Right lobe of liver (tissue), 6 donors: ENCODE measurements at regions not wholly inside any gene's neighbourhood (a gene's known extent, or its start where the extent isn't known, plus 50 kb on each side); places are given as distances from the start of the nearest gene placed in this dataset.

Experiments used
- ATAC-seq, 4 donors: fragments of 200-7000 bp; cut with Tn5 transposase; one replicate each; pipeline ENCODE4 v1.9.1; 2020; ENCODE audit warnings: mild to moderate bottlenecking in 4 of 4, moderate library complexity in 4 of 4
- DNase-seq, 3 donors: peaks; one replicate each; pipeline ENCODE4 v3.0.0-alpha.2; 2020
- H3K27ac ChIP-seq, 3 donors: fragments of 200-600 bp; one replicate each; pipeline ENCODE4 v1.8.0; 2022
- H3K27me3 ChIP-seq, 2 donors: fragments of 200-600 bp; one replicate each; pipeline ENCODE4 v1.8.0; 2022
- H3K36me3 ChIP-seq, 4 donors: fragments of 200-600 bp; sonication (generic) in 1 of 4; one replicate each; pipeline versions ENCODE4 v1.5.1 to v1.8.0; 2017 to 2022; ENCODE audit warnings: control low read depth in 1 of 4
- H3K4me1 ChIP-seq, 4 donors: fragments of 200-600 bp; sonication (generic) in 1 of 4; one replicate each; pipeline versions ENCODE4 v1.5.1 to v1.8.0; 2017 to 2022; ENCODE audit warnings: control low read depth in 1 of 4
- H3K4me3 ChIP-seq, 3 donors: fragments of 200-600 bp; one replicate each; pipeline ENCODE4 v1.8.0; 2022
- H3K9me3 ChIP-seq, 4 donors: fragments of 200-600 bp; sonication (generic) in 1 of 4; one replicate each; pipeline versions ENCODE4 v1.5.1 to v1.8.0; 2017 to 2022; ENCODE audit warnings: control low read depth in 1 of 4
- CTCF ChIP-seq, 4 donors: fragments of 200-600 bp in 3 of 4; fragments of 450-650 bp in 1 of 4; IDR thresholded peaks; one replicate each; pipeline versions ENCODE4 v1.5.1 to v1.8.0; 2016 to 2022; ENCODE audit warnings: antibody characterized with exemption in 4 of 4, mild to moderate bottlenecking in 2 of 4
- POLR2A ChIP-seq: fragments of 450-650 bp; IDR thresholded peaks from one replicate; pipeline ENCODE4 v1.6.1; 2017; ENCODE audit warnings: antibody characterized with exemption, mild to moderate bottlenecking
- WGBS: methylation state at CpG from one replicate; pipeline ENCODE4 v1.1.6; 2018; ENCODE audit warnings: low coverage, low lambda C conversion rate; ENCODE audit not compliant: insufficient coverage; ENCODE audit errors: missing lambda C conversion rate; 5-methylcytosine and 5-hydroxymethylcytosine counted together
- intact Hi-C, 2 donors: fragments of 100-400 bp; cut with DNase I; formaldehyde crosslinking; loops; one replicate each; pipeline versions ENCODE4 v1.11.2 to v1.14.1; 2022
- donor health status: DM: no; HTN: yes; CAD: no.
- donor health status: DM: no; HTN: no; CAD: no.
- donor health status: DM: no; HTN: no; CAD: no.
- donor health status: DM: no; HTN: yes; CAD: no.
- donor health status: DM: no; HTN: yes; CAD: no.

GRCh38 chr18:24660956-24661355 lies 200.5 kb downstream of the HRH4 start:
- TF ChIP-seq POLR2A (no peak), CTCF (IDR thresholded peaks at IDR 0.05) (no peak)
- intact Hi-C loops, result no loop called here

GRCh38 chr18:24662412-24662821 lies 202.0 kb downstream of the HRH4 start:
- H3K4me1 ChIP-seq, result no peaks in the 10 kb centered on the region
- no peak for TF ChIP-seq POLR2A
- TF ChIP-seq CTCF (IDR thresholded peaks at IDR 0.05), result no peak
- H3K27me3 ChIP-seq, result no peaks in the 10 kb centered on the region
- no peak overlapping the region for H3K27ac ChIP-seq
- WGBS, result 57% methylated on average over 13 of the region's 13 CpGs
- no peak for ATAC-seq
- DNase-seq, result no peak
- H3K9me3 ChIP-seq, result no peaks in the 10 kb centered on the region
- intact Hi-C loops, result no loop called here
- no peak overlapping the region for H3K4me3 ChIP-seq
- H3K36me3 ChIP-seq, result no peaks in the 10 kb centered on the region

More at GRCh38 chr18:24660956-24661355, 200.5 kb downstream of the HRH4 start:
- WGBS, result 44% methylated on average over 1 of the region's 1 CpG
- no peaks in the 10 kb centered on the region for H3K4me1 ChIP-seq
- no peak overlapping the region for H3K27ac ChIP-seq
- H3K36me3 ChIP-seq, result no peaks in the 10 kb centered on the region
- no peak for DNase-seq
- H3K4me3 ChIP-seq, result no peak overlapping the region
- no peaks in the 10 kb centered on the region for H3K9me3 ChIP-seq
- no peaks in the 10 kb centered on the region for H3K27me3 ChIP-seq
- no peak for ATAC-seq

GRCh38 chr18:24663026-24663425 lies 202.6 kb downstream of the HRH4 start:
- TF ChIP-seq CTCF (IDR thresholded peaks at IDR 0.05), result no peak
- no peak for TF ChIP-seq POLR2A
- H3K4me1 ChIP-seq, result no peaks in the 10 kb centered on the region
- H3K36me3 ChIP-seq, result no peaks in the 10 kb centered on the region
- H3K9me3 ChIP-seq, result no peaks in the 10 kb centered on the region
- no peaks in the 10 kb centered on the region for H3K27me3 ChIP-seq
- intact Hi-C loops, result no loop called here
- DNase-seq (no peak), ATAC-seq (no peak)
- 76% methylated on average over 3 of the region's 5 CpGs for WGBS
- no peak overlapping the region for H3K4me3 ChIP-seq
- no peak overlapping the region for H3K27ac ChIP-seq

GRCh38 chr18:24669015-24669414 lies 208.6 kb downstream of the HRH4 start:
- no peaks in the 10 kb centered on the region for H3K27me3 ChIP-seq
- 50% methylated on average over 2 of the region's 2 CpGs for WGBS

More at GRCh38 chr18:24669015-24669414, 208.6 kb downstream of the HRH4 start:
- intact Hi-C loops, result no loop called here
- Histone ChIP-seq H3K4me3 (no peak overlapping the region), H3K9me3 (no peaks in the 10 kb centered on the region), H3K36me3 (no peaks in the 10 kb centered on the region), H3K4me1 (no peaks in the 10 kb centered on the region), H3K27ac (no peak overlapping the region)
- DNase-seq, result no peak
- ATAC-seq, result no peak
- TF ChIP-seq POLR2A, result no peak
- no peak for TF ChIP-seq CTCF (IDR thresholded peaks at IDR 0.05)
